DMS153 (cell line): ENCODE measurements at regions not wholly inside any gene's neighbourhood (a gene's known extent, or its start where the extent isn't known, plus 50 kb on each side); places are given as distances from the start of the nearest gene placed in this dataset.
A peak's percentile ranks its signal among the peaks of the same experiment; 100 is the strongest.

Experiments
- DNase-seq: peaks from one replicate; lab custom pipeline; 2025; lab: John Stamatoyannopoulos, UW

GRCh38 chr17:72208832-72209231 lies 88.0 kb downstream of the SOX9 start:
- no peak for DNase-seq

GRCh38 chr17:72212041-72212440 lies 91.2 kb downstream of the SOX9 start:
- no peak for DNase-seq

GRCh38 chr17:72215490-72215889 lies 94.7 kb downstream of the SOX9 start:
- DNase-seq: no peak

- no peak for DNase-seq
These were observed 95.1 kb downstream of the SOX9 start for GRCh38 chr17:72215928-72216327.

- no peak for DNase-seq
These were observed 98.5 kb downstream of the SOX9 start for GRCh38 chr17:72219137-72219823.

GRCh38 chr17:72219824-72220493 lies 99.1 kb downstream of the SOX9 start:
- no peak for DNase-seq

GRCh38 chr17:72222661-72223380 lies 102.0 kb downstream of the SOX9 start:
- no peak for DNase-seq

- DNase-seq: no peak
These were observed 103.1 kb downstream of the SOX9 start for GRCh38 chr17:72223866-72224291.

GRCh38 chr17:72226322-72226721 lies 105.5 kb downstream of the SOX9 start:
- no peak for DNase-seq

GRCh38 chr17:72233986-72234385 lies 113.2 kb downstream of the SOX9 start:
- no peak for DNase-seq

GRCh38 chr17:72234985-72235384 lies 114.2 kb downstream of the SOX9 start:
- no peak for DNase-seq

- no peak for DNase-seq
These were observed 116.3 kb downstream of the SOX9 start for GRCh38 chr17:72236980-72237633.

- DNase-seq: no peak
These were observed 117.4 kb downstream of the SOX9 start for GRCh38 chr17:72238157-72238673.

- DNase-seq: no peak
These were observed 118.7 kb downstream of the SOX9 start for GRCh38 chr17:72239548-72239947.

- DNase-seq: no peak
These were observed 119.5 kb downstream of the SOX9 start for GRCh38 chr17:72240333-72240732.

- DNase-seq: no peak
These were observed 123.7 kb downstream of the SOX9 start for GRCh38 chr17:72244494-72244893.

GRCh38 chr17:72244956-72245355 lies 124.1 kb downstream of the SOX9 start:
- no peak for DNase-seq

- DNase-seq: no peak
These were observed 128.6 kb downstream of the SOX9 start for GRCh38 chr17:72249441-72249840.

GRCh38 chr17:72250206-72250605 lies 129.4 kb downstream of the SOX9 start:
- DNase-seq: no peak

- no peak for DNase-seq
These were observed 132.8 kb downstream of the SOX9 start for GRCh38 chr17:72253597-72253996.

- DNase-seq: peak; percentile 16
These were observed 134.1 kb downstream of the SOX9 start for GRCh38 chr17:72254808-72255449.

- peak; percentile 65 for DNase-seq
These were observed 134.7 kb downstream of the SOX9 start for GRCh38 chr17:72255481-72255880.
